Naive B cell (primary cell): ENCODE measurements at regions not wholly inside any gene's neighbourhood (a gene's known extent, or its start where the extent isn't known, plus 50 kb on each side); places are given as distances from the start of the nearest gene placed in this dataset.

Experiments
- ATAC-seq, 2 donors: fragments of 150-1000 bp; cut with Tn5 transposase; 2 replicates each; pipeline ENCODE4 v1.10.0; 2021; ENCODE audit warnings: low read depth in 2 of 2, mild to moderate bottlenecking in 2 of 2, moderate library complexity in 2 of 2
- DNase-seq: peaks from one replicate; pipeline ENCODE4 v3.0.0; 2022
- H3K27ac Mint-ChIP-seq, 6 donors: one replicate each; pipeline ENCODE4 v1.8.0; 2020 to 2022; ENCODE audit warnings: mild to moderate bottlenecking in 6 of 6, mixed read lengths in 6 of 6, moderate library complexity in 5 of 6, inconsistent platforms in 2 of 6
- H3K27me3 Mint-ChIP-seq, 3 donors: one replicate each; pipeline ENCODE4 v1.8.0; 2021 to 2022; ENCODE audit warnings: mixed read lengths in 3 of 3, mild to moderate bottlenecking in 1 of 3
- H3K36me3 Mint-ChIP-seq, 2 donors: one replicate each; pipeline ENCODE4 v1.8.0; 2020 to 2022; ENCODE audit warnings: mixed read lengths in 2 of 2, inconsistent platforms in 1 of 2, mild to moderate bottlenecking in 1 of 2
- H3K4me1 Mint-ChIP-seq, 3 donors: one replicate each; pipeline ENCODE4 v1.8.0; 2020 to 2022; ENCODE audit warnings: mixed read lengths in 3 of 3, inconsistent platforms in 1 of 3, mild to moderate bottlenecking in 1 of 3, moderate library complexity in 1 of 3
- H3K4me3 Mint-ChIP-seq, 8 donors: one replicate each; pipeline ENCODE4 v1.8.0; 2020 to 2022; ENCODE audit warnings: mild to moderate bottlenecking in 8 of 8, mixed read lengths in 8 of 8, moderate library complexity in 8 of 8, inconsistent platforms in 2 of 8
- H3K9me3 Mint-ChIP-seq, 7 donors: one replicate each; pipeline ENCODE4 v1.8.0; 2020 to 2022; ENCODE audit warnings: mixed read lengths in 7 of 7, mild to moderate bottlenecking in 5 of 7, inconsistent platforms in 2 of 7, moderate library complexity in 1 of 7

DNA sequence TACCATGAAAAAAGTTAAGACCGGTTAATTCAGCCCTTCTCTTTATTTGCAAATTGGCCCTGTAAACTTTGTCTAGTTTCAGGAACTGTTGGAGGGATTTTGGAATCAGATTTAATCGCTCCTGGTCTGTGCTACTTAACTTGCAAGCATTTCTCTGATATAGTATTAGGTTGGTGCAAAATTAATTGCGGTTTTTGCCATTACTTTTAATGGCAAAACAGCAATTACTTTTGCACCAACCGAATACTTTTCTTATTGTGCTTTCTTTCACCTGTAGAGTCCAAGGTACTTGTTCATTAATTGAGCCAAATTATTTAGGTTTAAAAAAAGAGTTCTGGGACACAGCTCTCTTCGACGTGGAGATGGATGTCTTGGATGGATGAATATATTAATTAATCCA, 92.8 kb upstream of the HNRNPU start:
- Mint-ChIP-seq H3K4me1 (peaks cover 7 to 16% (median 16%) of the 10 kb centered on the region in 3 donors), H3K9me3 (peaks cover 0 to 4% (median 0%) of the 10 kb centered on the region in 7 donors), H3K27ac (peak overlapping the region in 3 of 6 donors; percentile 66 to 94 (median 91)), H3K36me3 (no peaks in the 10 kb centered on the region), H3K27me3 (no peaks in the 10 kb centered on the region), H3K4me3 (no peak overlapping the region)
- no peak for ATAC-seq
- DNase-seq = no peak

DNA sequence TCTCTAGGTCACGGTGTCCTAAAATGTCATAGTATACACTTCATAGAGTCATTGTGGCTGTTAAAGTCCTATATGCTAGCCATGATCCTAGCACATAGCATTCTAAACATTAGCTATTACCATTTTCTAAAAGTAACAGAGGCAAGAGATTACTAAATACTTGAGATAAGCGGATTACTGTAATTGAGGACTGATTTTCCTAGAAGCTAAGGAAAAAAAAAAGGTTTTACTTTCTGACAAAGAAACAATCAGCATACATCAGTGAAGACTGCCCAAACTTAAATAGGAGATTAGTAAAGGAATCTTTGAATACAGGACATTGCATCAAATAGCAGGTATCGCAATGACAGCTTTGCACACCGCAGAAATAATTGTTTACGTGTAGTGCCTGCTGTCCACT, 91.3 kb upstream of the HNRNPU start:
- no peak overlapping the region for H3K4me3 Mint-ChIP-seq
- ATAC-seq (no peak), DNase-seq (no peak)
- peaks cover 0 to 4% (median 0%) of the 10 kb centered on the region in 7 donors for H3K9me3 Mint-ChIP-seq
- H3K27me3 Mint-ChIP-seq = no peaks in the 10 kb centered on the region
- no peaks in the 10 kb centered on the region for H3K36me3 Mint-ChIP-seq
- H3K4me1 Mint-ChIP-seq = peaks cover 7 to 19% (median 16%) of the 10 kb centered on the region in 3 donors
- no peak overlapping the region for H3K27ac Mint-ChIP-seq

- H3K27ac Mint-ChIP-seq = peak overlapping the region in 1 of 6 donors; percentile 38
- no peak for ATAC-seq
- DNase-seq = no peak
- H3K27me3 Mint-ChIP-seq = no peaks in the 10 kb centered on the region
- no peak overlapping the region for H3K4me3 Mint-ChIP-seq
- H3K4me1 Mint-ChIP-seq = peaks cover 7 to 19% (median 16%) of the 10 kb centered on the region in 3 donors
- H3K9me3 Mint-ChIP-seq = peaks cover 0 to 4% (median 0%) of the 10 kb centered on the region in 7 donors
- no peaks in the 10 kb centered on the region for H3K36me3 Mint-ChIP-seq
Observed at GRCh38 chr1:244954359-244954758, 90.0 kb upstream of the HNRNPU start.

GRCh38 chr1:244953901-244954300, 89.6 kb upstream of the HNRNPU start:
- Mint-ChIP-seq H3K36me3 (no peaks in the 10 kb centered on the region), H3K9me3 (peaks cover 0 to 4% (median 0%) of the 10 kb centered on the region in 7 donors), H3K4me3 (no peak overlapping the region), H3K27ac (peak overlapping the region in 1 of 6 donors; percentile 38), H3K4me1 (peaks cover 7 to 19% (median 16%) of the 10 kb centered on the region in 3 donors), H3K27me3 (no peaks in the 10 kb centered on the region)
- ATAC-seq (no peak), DNase-seq (no peak)

DNA sequence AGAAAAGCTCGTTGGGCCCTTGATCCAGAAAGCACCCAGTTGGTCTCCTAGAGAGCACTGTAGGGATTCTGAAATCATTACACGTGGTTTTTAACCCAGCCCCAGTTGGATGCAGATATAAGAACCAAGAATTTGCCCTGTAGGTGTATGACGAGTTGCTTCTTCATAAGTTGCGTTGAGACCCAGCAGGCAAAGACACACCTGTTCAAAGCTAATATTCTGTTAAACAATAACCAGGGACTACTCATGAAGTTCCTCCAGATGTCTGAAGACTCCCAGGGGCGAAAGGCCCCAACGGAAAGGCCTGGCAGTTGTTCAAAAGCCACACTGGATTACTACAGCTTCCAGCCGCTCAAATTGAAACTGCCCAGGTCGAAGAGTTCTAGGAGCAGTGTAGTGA, 88.6 kb upstream of the HNRNPU start:
- Mint-ChIP-seq H3K27ac (no peak overlapping the region), H3K4me3 (no peak overlapping the region), H3K9me3 (peaks cover 0 to 4% (median 0%) of the 10 kb centered on the region in 7 donors), H3K4me1 (peaks cover 6 to 17% (median 15%) of the 10 kb centered on the region in 3 donors), H3K27me3 (no peaks in the 10 kb centered on the region), H3K36me3 (no peaks in the 10 kb centered on the region)
- DNase-seq = no peak
- no peak for ATAC-seq

- ATAC-seq (no peak), DNase-seq (no peak)
- peak overlapping the region in 1 of 8 donors; percentile 30 for H3K4me3 Mint-ChIP-seq
- H3K36me3 Mint-ChIP-seq = no peaks in the 10 kb centered on the region
- no peaks in the 10 kb centered on the region for H3K27me3 Mint-ChIP-seq
- peaks cover under 1 to 12% (median 10%) of the 10 kb centered on the region in 3 donors for H3K4me1 Mint-ChIP-seq
- H3K27ac Mint-ChIP-seq = peak overlapping the region in 1 of 6 donors; percentile 82
- H3K9me3 Mint-ChIP-seq = peaks cover 0 to 2% (median 0%) of the 10 kb centered on the region in 7 donors
Observed at GRCh38 chr1:244952280-244952933, 88.1 kb upstream of the HNRNPU start.

- no peak overlapping the region for H3K27ac Mint-ChIP-seq
- no peaks in the 10 kb centered on the region for H3K9me3 Mint-ChIP-seq
- DNase-seq (no peak), ATAC-seq (no peak)
- H3K27me3 Mint-ChIP-seq = no peaks in the 10 kb centered on the region
- peak overlapping the region in 1 of 8 donors; percentile 9 for H3K4me3 Mint-ChIP-seq
- H3K4me1 Mint-ChIP-seq = peaks cover 8 to 22% (median 11%) of the 10 kb centered on the region in 3 donors
- no peaks in the 10 kb centered on the region for H3K36me3 Mint-ChIP-seq
Observed at GRCh38 chr1:244948416-244948815, 84.1 kb upstream of the HNRNPU start.

DNA sequence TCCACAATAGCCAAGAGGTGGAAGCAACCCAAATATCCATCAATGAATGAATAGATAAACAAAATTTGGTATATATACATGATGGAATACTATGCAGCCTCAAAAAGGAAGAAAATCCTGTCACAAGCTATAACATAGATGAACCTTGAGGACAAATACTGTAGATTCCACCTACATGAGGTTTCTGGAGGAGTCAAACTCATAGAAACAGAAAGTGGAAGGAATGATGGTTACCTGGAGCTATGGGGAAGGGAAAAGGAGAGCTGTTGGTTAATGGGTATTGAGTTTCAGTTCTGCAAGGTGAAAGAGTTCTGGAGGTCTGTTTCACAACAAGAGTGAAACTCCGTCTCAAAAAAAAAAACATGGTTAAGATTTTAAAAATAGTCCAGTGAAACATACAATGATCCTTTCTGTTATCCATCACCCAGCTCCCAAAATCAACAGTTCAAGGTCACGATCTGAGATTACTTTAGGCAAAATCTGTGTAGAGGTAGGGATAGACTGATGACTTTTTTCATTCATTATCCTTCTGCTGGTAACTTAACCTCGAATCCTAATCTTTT, 80.8 kb upstream of the HNRNPU start:
- H3K27me3 Mint-ChIP-seq = no peaks in the 10 kb centered on the region
- H3K9me3 Mint-ChIP-seq = no peaks in the 10 kb centered on the region
- peak overlapping the region; percentile 19 to 86 (median 54) for H3K4me3 Mint-ChIP-seq
- H3K27ac Mint-ChIP-seq = peak overlapping the region in 5 of 6 donors; percentile 56 to 95 (median 86)
- ATAC-seq (peak; percentile 31 to 57), DNase-seq (peak; percentile 46)
- peaks cover 18 to 38% (median 20%) of the 10 kb centered on the region in 3 donors for H3K4me1 Mint-ChIP-seq
- no peaks in the 10 kb centered on the region for H3K36me3 Mint-ChIP-seq

- Mint-ChIP-seq H3K4me3 (peak overlapping the region in 7 of 8 donors; percentile 30 to 82 (median 70)), H3K27ac (peak overlapping the region; percentile 2 to 97 (median 94)), H3K4me1 (peaks cover 22 to 48% (median 25%) of the 10 kb centered on the region in 3 donors), H3K9me3 (no peaks in the 10 kb centered on the region), H3K36me3 (no peaks in the 10 kb centered on the region), H3K27me3 (no peaks in the 10 kb centered on the region)
- ATAC-seq = peak; percentile 95 to 96
- DNase-seq = peak; percentile 70
Observed at GRCh38 chr1:244941121-244941520, 76.8 kb upstream of the HNRNPU start.

- DNase-seq (no peak), ATAC-seq (no peak)
- no peaks in the 10 kb centered on the region for H3K27me3 Mint-ChIP-seq
- H3K36me3 Mint-ChIP-seq = no peaks in the 10 kb centered on the region
- peaks cover 15 to 28% (median 18%) of the 10 kb centered on the region in 3 donors for H3K4me1 Mint-ChIP-seq
- H3K27ac Mint-ChIP-seq = peak overlapping the region in 1 of 6 donors; percentile 56
- H3K4me3 Mint-ChIP-seq = no peak overlapping the region
- H3K9me3 Mint-ChIP-seq = no peaks in the 10 kb centered on the region
Observed at GRCh38 chr1:244937099-244937498, 72.8 kb upstream of the HNRNPU start.

- H3K27ac Mint-ChIP-seq = peak overlapping the region in 5 of 6 donors; percentile 19 to 88 (median 81)
- peak; percentile 60 to 66 for ATAC-seq
- H3K4me3 Mint-ChIP-seq = peak overlapping the region in 7 of 8 donors; percentile 17 to 69 (median 33)
- H3K4me1 Mint-ChIP-seq = peaks cover 22 to 31% (median 23%) of the 10 kb centered on the region in 3 donors
- no peaks in the 10 kb centered on the region for H3K27me3 Mint-ChIP-seq
- DNase-seq = peak; percentile 55
- no peaks in the 10 kb centered on the region for H3K9me3 Mint-ChIP-seq
- no peaks in the 10 kb centered on the region for H3K36me3 Mint-ChIP-seq
Observed at GRCh38 chr1:244920911-244921761, 56.8 kb upstream of the HNRNPU start.

- ATAC-seq (no peak), DNase-seq (no peak)
- no peaks in the 10 kb centered on the region for H3K9me3 Mint-ChIP-seq
- peak overlapping the region in 5 of 6 donors; percentile 47 to 96 (median 81) for H3K27ac Mint-ChIP-seq
- H3K4me1 Mint-ChIP-seq = peaks cover 22 to 31% (median 23%) of the 10 kb centered on the region in 3 donors
- no peaks in the 10 kb centered on the region for H3K27me3 Mint-ChIP-seq
- H3K4me3 Mint-ChIP-seq = peak overlapping the region; percentile 79 to 95 (median 92)
- H3K36me3 Mint-ChIP-seq = no peaks in the 10 kb centered on the region
Observed at GRCh38 chr1:244919320-244920282, 55.3 kb upstream of the HNRNPU start.
